HEK293 (cell line): ENCODE measurements at regions not wholly inside any gene's neighbourhood (a gene's known extent, or its start where the extent isn't known, plus 50 kb on each side); places are given as distances from the start of the nearest gene placed in this dataset.

ENCODE experiments used
- EGR2 ChIP-seq: fragments of 450-650 bp; formaldehyde crosslinking; IDR thresholded peaks from 2 replicates; pipeline ENCODE4 v1.5.1; 2016; ENCODE audit warnings: low read depth, missing biosample characterization, missing genetic modification characterization
- INSM2 ChIP-seq: fragments of 450-650 bp; formaldehyde crosslinking; IDR thresholded peaks from 2 replicates; pipeline ENCODE4 v1.5.1; 2016; ENCODE audit warnings: missing biosample characterization, missing genetic modification characterization
- ZNF394 ChIP-seq: fragments of 450-650 bp; formaldehyde crosslinking; IDR thresholded peaks from 2 replicates; pipeline ENCODE4 v1.5.1; 2016; ENCODE audit warnings: missing biosample characterization, missing genetic modification characterization, mild to moderate bottlenecking, moderate library complexity, borderline replicate concordance
- ZNF558 ChIP-seq: fragments of 450-650 bp; formaldehyde crosslinking; IDR thresholded peaks from 2 replicates; pipeline ENCODE4 v1.5.1; 2016; ENCODE audit warnings: missing biosample characterization, missing genetic modification characterization
- TF ChIP-seq, protein P1 (sequence below): fragments of 450-650 bp; formaldehyde crosslinking; IDR thresholded peaks from 2 replicates; pipeline ENCODE4 v1.5.1; 2016; ENCODE audit warnings: missing biosample characterization, missing genetic modification characterization
- TF ChIP-seq, protein P2 (sequence below): fragments of 450-650 bp; formaldehyde crosslinking; IDR thresholded peaks from 2 replicates; pipeline ENCODE4 v1.5.1; 2016; ENCODE audit warnings: missing biosample characterization, missing genetic modification characterization

- TF ChIP-seq, protein P1, sequence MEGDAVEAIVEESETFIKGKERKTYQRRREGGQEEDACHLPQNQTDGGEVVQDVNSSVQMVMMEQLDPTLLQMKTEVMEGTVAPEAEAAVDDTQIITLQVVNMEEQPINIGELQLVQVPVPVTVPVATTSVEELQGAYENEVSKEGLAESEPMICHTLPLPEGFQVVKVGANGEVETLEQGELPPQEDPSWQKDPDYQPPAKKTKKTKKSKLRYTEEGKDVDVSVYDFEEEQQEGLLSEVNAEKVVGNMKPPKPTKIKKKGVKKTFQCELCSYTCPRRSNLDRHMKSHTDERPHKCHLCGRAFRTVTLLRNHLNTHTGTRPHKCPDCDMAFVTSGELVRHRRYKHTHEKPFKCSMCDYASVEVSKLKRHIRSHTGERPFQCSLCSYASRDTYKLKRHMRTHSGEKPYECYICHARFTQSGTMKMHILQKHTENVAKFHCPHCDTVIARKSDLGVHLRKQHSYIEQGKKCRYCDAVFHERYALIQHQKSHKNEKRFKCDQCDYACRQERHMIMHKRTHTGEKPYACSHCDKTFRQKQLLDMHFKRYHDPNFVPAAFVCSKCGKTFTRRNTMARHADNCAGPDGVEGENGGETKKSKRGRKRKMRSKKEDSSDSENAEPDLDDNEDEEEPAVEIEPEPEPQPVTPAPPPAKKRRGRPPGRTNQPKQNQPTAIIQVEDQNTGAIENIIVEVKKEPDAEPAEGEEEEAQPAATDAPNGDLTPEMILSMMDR (tag by site-specific recombination), result no peak
- TF ChIP-seq INSM2 (tag by site-specific recombination) (no peak), ZNF558 (tag by site-specific recombination) (no peak), EGR2 (tag by site-specific recombination) (no peak), ZNF394 (tag by site-specific recombination) (no peak)
- TF ChIP-seq, protein P2, sequence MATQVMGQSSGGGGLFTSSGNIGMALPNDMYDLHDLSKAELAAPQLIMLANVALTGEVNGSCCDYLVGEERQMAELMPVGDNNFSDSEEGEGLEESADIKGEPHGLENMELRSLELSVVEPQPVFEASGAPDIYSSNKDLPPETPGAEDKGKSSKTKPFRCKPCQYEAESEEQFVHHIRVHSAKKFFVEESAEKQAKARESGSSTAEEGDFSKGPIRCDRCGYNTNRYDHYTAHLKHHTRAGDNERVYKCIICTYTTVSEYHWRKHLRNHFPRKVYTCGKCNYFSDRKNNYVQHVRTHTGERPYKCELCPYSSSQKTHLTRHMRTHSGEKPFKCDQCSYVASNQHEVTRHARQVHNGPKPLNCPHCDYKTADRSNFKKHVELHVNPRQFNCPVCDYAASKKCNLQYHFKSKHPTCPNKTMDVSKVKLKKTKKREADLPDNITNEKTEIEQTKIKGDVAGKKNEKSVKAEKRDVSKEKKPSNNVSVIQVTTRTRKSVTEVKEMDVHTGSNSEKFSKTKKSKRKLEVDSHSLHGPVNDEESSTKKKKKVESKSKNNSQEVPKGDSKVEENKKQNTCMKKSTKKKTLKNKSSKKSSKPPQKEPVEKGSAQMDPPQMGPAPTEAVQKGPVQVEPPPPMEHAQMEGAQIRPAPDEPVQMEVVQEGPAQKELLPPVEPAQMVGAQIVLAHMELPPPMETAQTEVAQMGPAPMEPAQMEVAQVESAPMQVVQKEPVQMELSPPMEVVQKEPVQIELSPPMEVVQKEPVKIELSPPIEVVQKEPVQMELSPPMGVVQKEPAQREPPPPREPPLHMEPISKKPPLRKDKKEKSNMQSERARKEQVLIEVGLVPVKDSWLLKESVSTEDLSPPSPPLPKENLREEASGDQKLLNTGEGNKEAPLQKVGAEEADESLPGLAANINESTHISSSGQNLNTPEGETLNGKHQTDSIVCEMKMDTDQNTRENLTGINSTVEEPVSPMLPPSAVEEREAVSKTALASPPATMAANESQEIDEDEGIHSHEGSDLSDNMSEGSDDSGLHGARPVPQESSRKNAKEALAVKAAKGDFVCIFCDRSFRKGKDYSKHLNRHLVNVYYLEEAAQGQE (tag by site-specific recombination), result no peak
Measured at GRCh38 chr1:25048728-25049127, 118.7 kb upstream of the RUNX3 start.
